ENCODE measurements at regions not wholly inside any gene's neighbourhood (a gene's known extent, or its start where the extent isn't known, plus 50 kb on each side); places are given as distances from the start of the nearest gene placed in this dataset.

DNA sequence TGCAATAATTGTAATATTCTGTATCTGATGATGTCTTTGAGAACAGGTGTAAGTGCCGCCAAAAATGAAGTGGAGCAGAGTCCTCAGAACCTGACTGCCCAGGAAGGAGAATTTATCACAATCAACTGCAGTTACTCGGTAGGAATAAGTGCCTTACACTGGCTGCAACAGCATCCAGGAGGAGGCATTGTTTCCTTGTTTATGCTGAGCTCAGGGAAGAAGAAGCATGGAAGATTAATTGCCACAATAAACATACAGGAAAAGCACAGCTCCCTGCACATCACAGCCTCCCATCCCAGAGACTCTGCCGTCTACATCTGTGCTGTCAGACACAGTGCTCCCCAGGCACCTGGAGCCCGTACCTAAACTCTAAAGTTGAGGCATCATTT, 268.7 kb downstream of the DAD1 start:
- TF ChIP-seq POLR2AphosphoS5 (IDR thresholded peaks at IDR 0.05; ENCODE audit: borderline replicate concordance, low read depth, low read length) (no peak), EZH2 (IDR thresholded peaks at IDR 0.05) (no peak), FOXP2 (optimal IDR thresholded peaks at IDR 0.05; ENCODE audit: control extremely low read depth, extremely low read length, insufficient read depth) (no peak)

Data from SK-N-MC (cell line).